TTC549 (cell line): ENCODE measurements at regions not wholly inside any gene's neighbourhood (a gene's known extent, or its start where the extent isn't known, plus 50 kb on each side); places are given as distances from the start of the nearest gene placed in this dataset.
"Not testable (repeated sequence)": the region's sequence is repeated elsewhere in the genome, so short reads cannot be mapped to it uniquely, and the experiment has no call there.

Source experiments
- FAIRE-seq: peaks from 2 replicates; lab custom pipeline; 2012; peaks lifted over from hg19 to GRCh38; lab: Jason Lieb, UNC

DNA sequence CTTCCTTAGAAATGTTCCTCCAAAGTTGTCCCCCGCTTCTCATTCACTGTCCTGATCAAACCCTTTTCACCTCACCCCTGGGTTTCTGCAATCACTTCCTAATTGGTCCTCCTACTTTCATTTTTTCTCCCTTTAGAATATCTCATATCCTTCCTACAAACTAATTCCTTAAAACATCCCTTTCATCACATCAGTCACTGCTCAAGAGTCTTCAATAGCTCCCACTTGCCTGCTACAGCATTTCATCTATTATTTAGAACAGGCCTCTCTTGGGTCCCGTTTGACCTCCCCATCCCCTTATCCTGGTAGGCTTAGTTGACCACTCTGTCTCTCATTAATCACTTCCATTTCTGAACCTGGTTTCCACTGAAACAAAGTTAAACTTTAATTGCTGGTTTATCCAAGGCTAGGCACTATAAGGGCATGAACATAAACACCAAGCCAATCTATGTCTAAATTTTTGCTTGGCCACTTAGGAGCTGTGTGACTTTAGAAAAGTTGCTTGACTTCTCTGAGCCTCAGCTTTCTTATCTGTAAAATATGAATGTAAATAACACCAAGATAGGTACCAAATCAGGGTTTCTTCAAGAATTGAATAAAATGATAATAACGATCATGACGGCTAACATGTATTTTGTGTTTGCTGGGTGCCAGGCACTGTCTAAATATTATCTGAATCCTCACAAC, 202.1 kb upstream of the WWC1 start:
- no peak for FAIRE-seq

DNA sequence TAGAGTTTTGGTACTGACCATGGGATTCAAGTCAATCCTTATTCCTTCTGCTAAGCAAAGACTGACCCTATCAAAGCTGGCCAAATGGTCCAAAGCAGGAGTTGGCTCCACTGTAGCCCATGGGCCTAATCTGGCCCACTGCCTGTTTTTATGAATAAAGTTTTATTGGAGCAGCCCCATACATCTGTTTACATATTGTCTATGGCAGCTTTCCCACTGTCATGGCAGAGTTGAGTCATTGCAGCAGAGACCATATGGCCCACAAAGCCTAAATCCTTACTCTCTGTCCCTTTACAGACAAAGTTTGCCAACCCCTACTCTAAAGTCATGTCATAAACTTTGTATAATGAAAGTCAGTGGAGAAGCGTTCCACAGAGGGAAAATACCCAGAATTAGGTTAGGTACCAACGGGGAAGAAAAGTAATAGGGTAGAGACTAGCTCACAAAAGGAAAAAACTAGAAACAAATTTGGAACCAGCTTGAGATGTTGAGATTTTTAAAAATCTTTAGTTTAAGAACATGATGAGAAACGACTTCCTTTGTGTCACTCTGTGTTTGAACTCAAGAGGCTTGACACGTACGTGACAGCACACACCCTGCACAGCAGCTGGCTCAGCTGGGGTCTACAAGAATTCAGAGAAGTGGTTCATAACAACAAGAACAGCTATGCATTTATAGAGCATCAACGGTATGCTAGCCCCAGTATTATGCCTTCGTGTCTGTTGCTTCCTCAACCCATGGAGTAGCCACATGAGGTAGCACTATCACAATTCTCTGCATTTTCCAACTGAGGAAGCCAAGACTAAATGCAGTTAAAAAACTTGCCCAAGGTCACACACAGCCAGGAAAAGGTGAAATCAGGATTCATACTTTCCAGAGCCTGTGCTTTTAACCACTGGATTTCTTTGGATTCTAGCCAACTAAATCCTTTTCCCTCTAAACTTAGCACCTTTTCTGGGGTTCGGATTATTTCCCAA, 198.9 kb upstream of the WWC1 start:
- FAIRE-seq = no peak

DNA sequence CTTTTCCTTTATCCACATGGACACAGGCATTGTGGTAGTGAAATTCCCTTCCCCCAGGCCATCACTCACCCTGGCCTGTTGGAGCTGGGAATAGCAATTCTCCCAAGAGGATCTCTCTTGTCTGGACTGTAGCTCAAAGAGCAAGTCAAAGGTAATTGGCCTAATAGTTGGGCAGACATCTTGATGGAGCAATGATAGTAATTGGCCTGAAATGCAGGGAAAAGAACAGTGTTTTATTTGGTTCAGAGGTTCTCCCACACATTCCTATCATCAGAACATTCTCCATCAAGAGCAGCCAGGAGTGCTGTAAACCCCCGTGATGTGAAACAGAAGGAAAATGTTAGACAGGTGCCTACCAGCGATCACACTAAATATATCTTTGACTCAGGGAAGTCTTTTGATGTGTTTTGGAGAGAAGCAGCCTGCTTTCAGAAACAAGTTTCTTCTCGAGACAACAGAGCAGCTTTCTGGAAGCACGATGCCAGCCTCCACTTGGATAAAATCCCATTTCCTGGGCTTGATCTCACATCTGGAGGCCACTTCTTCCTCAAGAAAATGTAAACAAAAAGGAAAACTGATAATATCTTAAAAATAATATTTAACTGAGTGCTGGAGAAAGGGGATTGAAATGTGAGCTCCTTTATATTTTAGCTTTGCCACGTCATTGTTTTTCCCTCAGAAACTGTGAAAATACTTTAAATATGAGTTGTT, 198.1 kb upstream of the WWC1 start:
- FAIRE-seq = no peak

DNA sequence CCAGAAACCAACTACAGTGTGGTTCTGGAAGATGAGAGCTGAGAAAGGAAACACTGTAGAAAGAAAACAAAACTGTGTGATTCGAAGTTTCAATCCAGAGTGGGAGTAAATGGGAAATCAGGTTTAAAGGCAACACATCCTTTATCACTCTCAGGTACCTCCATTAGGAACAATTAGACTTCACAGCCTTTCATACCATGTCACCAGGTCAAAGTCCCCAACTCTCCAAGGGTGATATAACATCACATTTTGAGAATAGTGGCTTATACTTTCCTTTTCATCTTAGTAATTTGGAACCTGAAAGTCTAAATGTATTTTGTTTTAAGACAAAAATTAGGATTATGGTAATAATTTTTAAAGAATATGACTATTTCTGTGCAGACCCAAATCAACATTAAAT, 194.9 kb upstream of the WWC1 start:
- FAIRE-seq = no peak

DNA sequence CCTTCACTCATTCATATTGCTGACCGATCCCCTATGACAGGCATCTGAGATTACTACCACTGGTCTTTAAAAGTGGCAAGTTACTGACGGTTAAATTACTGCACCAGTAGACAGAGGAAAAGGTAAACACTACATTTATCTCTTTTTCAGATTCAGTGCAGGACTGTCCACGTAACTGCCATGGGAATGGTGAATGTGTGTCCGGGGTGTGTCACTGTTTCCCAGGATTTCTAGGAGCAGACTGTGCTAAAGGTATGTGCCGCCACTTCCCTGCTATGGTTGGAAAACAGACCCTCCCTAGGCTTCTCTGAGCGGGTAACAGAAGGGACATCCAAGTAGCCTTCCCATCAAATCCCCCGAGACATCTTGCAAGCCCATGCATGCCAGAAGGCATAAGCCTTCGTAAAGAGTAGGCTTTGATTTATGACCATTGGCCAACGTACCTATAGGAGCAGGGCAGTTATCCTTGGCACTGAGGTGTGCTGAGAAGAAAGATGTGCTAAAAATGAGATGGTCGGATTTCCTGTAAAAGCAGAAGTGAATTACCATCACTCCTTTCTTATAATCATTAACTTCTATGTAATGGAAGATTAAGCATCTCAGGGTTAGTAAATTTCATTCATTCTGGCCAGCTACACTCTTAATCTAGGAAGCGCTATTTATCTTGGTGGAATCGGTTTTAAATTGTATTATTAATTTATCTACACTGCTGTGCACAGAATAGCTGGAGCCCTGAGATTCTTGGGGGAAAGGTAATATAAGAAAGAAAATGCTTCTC, 193.4 kb upstream of the WWC1 start:
- no peak for FAIRE-seq

DNA sequence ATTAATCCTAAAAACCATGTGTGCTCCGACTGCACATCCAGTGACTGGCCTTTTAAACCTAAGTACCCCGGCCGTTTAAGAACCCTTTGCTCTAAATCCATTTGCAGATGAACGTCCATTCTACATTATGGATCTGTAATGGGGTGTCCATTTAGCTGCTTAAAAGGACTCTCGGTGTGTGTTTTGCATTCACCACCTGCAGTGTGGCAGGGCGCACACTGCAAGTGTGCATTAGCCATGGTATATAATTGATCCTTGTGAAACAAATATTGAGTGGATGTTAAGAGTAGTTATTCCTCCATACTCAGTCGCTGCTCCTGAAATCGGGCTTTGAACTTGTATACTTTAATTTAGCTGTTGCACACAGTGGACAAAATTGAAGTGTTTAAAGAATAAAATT, 190.1 kb upstream of the WWC1 start:
- no peak for FAIRE-seq

DNA sequence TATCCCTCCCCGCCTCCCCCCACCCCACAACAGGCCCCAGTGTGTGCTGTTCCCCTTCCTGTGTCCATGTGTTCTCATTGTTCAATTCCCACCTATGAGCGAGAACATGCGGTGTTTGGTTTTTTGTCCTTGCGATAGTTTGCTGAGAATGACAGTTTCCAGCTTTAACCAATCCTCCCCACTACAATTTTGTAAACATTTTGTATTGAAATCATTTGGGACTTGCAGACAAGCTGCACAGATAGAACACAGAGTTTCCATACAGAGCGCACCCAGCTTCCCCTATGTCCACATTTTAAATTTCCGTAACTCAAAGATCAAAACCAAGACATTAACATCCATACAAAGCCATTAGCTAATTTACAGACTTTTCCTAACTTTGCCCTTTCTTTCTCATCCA, 188.4 kb upstream of the WWC1 start:
- not testable (repeated sequence) for FAIRE-seq

DNA sequence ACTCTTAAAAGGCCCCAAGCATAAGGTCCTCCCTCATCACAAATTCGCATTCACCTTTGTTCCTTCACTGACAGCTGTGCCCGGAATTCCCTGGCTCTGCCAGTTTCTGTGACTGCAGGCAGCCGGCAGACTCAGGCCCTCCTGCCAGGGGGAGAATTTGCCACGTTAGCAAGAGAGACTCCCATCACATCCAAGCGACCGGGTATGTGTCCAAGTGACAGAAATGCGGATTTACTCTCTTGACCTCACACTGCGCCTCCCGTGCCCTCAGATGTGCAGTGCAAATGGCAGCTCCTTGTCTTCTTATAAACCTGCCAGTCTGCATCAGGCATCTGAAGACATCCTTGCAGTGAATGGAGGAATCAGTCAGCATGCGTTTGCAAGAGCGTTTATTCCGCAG, 187.1 kb upstream of the WWC1 start:
- FAIRE-seq = no peak

DNA sequence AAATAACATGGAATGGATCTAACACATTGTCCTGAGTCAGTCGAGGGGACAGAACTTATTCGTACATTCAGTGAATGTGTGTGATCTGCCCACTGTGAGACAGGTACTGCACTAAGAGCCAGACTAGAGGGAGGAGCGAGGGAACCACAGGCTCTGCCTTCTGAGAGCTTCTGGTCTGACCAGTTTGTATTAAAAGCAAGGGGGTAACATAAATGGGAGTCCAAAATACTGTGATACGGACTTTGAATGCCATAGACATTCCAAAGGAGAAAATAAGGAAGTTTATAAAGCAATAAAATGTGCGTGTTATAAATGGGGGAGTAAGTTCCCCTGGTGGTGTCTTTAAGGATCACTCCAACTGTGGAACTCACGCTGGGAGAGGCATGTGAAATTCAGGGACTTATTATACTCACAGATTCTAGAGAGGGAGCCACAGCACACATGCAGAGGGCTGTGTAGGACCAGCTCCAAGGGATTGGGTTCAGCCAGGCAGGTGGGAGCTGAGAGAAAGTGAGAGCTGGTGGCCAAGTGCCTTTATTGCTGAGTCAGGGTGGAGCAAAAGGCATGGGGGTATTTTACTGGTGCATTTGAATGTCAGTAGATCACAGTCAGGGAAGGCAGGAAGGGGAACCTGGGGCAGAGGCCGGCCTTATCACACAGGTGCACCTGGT, 186.5 kb upstream of the WWC1 start:
- no peak for FAIRE-seq

DNA sequence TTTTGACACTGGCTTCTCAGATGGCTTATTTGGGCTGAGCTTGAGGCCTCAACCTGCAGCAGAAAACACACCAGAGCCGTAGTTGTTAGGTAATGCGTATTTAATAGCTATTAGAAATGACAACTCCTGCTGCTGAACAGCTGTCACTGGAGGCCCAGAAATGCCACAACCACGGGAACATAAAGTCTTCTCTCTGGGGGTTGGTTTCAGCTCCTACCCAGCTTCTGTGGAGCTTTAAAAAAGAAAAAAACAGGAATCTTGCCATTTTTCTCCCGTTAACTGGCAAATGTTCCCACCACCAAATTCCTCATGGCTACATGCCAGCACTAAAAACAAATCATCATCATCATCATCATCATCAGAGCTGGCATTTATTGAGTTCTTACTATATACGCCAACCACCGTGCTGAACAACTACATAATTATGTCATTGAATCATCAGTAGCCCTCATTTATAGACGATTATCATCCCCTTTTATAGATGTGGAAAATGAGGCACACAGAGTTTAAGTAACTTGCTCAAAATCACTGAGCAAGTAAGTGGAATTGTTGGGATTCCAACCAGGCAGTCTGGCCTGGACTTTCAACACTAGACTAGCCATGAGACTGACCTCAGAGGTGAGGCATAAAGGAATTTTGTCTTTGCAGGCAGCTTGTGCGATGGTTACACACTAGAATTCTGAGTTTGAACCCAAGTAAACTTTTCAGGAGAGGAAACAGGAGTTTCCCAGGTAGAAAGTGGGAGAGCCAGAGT, 185.3 kb upstream of the WWC1 start:
- no peak for FAIRE-seq

DNA sequence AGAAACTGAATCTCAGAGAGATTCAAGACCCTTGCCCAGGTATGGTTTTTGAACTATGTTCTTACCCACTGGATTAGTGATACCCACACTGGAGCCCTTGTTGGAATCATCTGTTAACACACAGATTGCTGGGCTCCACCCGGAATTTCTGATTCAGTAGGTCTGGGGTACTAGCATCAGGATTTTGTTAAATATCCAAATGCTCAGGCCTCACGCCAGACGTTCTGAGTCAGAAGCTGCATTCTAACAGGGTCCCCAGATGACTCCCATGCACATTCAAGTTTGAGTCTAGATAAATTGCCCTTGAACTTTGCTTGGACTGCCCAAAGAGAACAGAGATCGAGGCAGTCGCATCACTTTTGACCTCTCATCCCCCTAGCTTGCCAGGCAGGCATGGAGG, 182.0 kb upstream of the WWC1 start:
- no peak for FAIRE-seq

DNA sequence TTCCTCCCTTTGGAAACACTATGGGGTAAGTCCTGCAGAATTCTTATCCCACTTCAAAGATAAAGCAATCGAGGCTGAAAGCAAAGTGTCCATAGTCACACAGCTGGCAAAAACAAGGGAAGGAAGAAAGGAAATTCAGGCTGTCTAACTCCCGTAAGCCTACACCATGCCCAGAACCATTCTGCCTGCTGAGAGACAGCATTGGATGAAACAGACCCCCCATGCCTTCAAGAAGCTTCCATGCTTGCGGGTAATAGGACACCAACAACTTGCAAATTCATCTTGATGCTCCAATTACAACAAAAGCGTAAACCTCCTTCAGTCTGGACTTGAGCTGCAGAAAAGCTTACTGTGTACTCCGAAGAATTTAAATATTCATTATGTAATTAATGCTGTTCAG, 181.1 kb upstream of the WWC1 start:
- FAIRE-seq = no peak

DNA sequence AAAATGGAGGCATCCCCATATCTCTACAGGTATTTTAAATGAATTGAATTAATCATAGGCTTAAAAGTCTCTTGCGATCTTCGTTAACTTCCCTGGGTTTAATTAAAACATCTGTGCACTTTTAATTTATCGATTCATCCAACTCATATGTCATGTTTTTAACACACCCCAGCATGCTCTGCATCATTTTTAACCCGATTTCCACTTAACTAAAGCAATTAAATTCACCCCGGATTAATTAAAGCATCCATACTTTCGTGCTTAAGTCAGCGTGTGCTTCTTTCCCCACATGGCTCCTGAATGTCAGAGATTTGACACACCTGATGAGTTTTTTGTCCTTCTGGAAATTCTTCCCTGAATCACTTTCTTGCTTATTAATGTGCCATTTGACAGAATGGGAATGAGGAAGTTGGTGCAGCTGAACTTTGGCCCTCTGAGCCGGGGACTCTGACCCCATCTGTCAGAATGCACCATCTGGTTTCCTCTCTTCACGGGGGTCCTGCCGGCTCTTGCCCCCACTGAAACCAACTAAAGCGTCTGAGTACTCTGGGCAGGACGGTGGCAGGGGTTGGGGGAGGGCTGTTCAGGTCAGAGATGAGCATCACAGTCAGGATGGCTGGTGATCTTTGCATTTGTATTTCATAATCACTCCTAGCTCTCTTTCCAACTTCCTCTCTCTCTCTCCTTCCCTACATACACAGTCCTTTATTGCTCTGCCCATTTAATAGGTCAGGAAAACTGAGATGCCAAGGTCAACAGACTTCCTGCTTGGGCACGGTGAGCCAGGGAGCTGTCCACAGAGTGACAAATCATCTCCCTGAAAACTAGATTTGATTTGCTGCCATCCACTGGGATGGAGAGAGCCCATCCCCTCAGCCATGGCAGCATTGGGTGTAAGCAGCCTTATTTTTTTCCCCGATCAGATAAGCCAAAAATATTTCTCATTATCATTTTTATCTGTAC, 180.3 kb upstream of the WWC1 start:
- FAIRE-seq = no peak

DNA sequence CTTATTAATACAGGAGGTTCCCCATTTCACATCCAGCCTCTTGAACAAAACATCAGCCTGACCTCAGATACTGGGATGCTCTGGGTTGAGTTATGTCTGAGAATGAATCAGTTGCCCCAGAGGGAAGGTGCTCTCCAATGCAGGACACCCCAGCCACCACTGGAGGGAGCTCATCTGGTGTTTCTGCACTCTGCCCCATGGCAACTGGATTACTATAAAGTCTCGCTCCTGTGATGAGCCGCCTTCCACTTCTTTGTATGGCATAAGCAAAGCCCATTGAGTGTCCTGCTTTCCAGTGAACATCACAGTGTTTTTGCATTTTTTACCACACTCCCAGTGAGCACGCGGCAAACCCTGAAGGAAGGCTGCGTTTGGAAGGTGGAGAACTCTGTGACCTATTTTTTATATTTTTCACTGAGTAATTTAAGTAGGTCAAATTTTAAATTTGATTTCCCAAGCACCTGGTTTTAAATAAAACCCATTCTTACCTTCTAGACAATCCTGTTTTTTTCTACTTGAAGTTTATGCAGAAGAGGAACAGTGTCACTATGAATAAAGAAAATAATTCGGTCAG, 176.9 kb upstream of the WWC1 start:
- no peak for FAIRE-seq

DNA sequence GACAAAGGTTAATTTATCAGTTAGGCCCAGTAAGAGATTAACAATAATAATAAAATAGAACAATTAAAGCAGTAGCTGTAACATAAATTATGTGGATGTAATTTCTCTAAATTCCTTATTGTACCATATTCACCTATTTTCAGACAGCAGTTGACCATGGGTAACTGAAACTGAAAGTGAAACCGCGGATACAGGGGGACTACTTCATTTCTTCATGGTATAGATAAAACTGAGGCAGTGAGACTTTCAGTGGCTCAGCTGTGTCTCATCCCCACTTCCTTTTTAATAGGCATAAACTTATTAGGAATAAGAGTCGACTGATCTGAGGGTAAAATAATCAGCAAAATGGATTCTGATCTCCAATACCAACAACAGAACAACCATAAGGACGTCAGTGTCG, 174.0 kb upstream of the WWC1 start:
- FAIRE-seq = no peak

DNA sequence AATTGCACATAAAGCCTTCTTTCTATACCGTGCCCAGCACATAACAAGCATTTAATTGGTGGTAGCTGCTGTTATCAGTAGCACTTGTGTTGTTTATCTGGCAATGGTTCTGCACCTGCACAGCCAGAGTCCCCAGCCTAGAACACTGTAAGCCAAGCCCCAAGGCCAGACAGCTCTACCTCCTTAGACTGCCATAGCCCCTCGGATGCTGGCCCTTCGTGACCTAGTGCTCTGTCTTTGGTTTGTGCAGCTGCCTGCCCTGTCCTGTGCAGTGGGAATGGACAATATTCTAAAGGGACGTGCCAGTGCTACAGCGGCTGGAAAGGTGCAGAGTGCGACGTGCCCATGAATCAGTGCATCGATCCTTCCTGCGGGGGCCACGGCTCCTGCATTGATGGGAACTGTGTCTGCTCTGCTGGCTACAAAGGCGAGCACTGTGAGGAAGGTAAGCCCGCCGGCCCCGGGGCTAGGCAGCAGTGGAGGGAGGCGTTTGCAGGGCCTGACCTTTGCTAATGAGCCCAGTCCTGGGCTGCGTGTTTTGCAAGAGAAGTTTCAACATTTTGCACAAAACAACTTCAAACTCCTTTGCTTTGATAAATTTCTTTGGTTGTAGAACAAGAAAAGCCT, 173.3 kb upstream of the WWC1 start:
- no peak for FAIRE-seq

DNA sequence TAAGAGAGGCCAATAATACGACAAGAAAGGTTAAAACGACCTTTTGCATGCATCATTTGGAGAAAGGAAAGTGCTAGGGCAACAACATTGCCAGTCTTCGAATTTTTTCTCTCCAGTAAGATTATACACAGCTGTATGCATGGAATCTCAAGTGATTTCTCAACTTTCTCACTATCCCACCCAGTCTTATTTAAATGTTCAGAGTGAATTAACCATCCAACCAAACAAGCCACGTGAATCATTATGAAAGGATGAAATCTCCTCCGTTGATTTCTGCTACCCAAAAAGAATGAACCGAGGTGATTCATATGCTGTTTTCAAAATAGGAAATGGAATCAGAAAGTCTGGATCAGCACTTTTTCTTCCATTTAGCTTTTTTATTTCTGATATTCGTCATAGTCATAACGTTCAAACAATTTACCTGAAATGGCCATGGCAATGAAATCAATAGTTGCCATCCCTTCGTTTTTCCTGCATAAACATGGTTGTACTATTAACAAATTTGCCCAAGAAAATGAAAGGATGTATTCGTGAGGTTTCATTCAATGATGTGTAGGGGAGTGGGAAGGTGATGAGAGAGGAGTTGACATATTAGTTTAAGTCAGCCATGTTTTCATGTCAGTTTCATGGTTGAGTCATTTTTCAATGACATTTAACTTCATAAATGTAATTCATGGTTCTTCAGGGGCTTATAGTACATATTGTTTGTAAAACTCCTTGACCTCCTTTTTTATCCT, 170.9 kb upstream of the WWC1 start:
- no peak for FAIRE-seq

DNA sequence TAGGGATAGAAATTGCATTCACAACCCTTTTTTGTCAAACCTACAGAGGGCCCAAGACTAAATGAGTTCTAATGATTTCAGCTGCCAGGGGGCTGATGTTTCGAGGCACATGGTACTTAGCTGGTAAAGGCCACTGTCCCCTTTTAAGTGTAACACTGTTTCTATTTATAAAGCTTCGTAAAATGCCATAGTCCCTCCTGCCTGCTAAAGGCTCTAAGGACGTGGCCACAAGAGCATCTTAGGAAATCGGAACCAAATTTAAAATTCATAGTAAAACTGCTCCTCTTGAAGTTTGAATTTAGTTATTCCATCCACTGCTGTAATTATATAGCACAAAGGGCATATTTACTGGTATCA, 170.3 kb upstream of the WWC1 start:
- no peak for FAIRE-seq
